NCI-H1417 treated with DMSO at 0.1 percent for 48 hours (cell line): ENCODE measurements at regions not wholly inside any gene's neighbourhood (a gene's known extent, or its start where the extent isn't known, plus 50 kb on each side); places are given as distances from the start of the nearest gene placed in this dataset.
A peak's percentile ranks its signal among the peaks of the same experiment; 100 is the strongest.

Experiments used
- DNase-seq: peaks from one replicate; lab custom pipeline; 2025; lab: John Stamatoyannopoulos, UW

GRCh38 chr9:99326917-99327189 is 104.8 kb downstream of the SEC61B start:
- no peak for DNase-seq

GRCh38 chr9:99327667-99328066 is 105.6 kb downstream of the SEC61B start:
- no peak for DNase-seq

GRCh38 chr9:99335280-99335679 is 113.2 kb downstream of the SEC61B start:
- DNase-seq: no peak

DNA sequence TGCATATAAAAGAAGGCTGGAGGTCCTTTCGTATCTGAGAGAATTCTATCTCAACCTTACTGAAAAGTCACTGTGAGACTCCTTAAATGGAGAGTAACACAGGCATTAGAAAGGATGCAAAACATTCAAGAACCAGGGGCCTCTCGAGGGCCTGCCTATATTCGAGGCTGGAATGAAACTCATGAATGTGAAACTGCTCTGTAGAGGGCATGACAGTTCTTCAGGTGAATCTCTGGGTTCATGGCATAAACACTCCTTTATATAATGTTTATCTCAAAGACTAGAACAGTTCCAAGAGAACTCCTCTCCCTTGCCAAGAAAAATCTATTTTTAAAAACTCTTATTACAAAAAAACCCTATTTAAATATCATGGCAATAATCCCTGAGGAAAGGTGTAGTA is 113.9 kb downstream of the SEC61B start:
- no peak for DNase-seq

DNA sequence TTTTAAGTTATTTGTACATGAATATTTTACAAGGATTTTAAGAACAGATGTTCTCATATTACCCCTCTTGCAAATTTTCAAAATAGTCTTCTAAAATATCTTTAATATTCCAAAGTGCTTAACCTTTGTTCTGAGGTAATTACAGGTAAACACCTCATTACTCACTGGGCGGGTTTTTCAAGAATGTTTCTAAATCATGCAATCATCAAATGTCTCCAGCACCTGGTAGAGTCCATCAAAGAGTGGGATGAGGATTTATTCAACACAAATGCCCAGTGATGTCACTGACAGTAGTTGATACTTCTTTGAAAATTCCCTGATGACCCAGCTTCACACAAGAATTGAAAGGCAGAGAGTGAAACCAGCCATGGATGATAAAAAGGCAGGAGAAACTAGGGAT is 114.4 kb downstream of the SEC61B start:
- DNase-seq: peak; percentile 8

- DNase-seq: no peak
These were observed 118.2 kb downstream of the SEC61B start for GRCh38 chr9:99340281-99340680.

- no peak for DNase-seq
These were observed 119.6 kb downstream of the SEC61B start for GRCh38 chr9:99341686-99342085.

DNA sequence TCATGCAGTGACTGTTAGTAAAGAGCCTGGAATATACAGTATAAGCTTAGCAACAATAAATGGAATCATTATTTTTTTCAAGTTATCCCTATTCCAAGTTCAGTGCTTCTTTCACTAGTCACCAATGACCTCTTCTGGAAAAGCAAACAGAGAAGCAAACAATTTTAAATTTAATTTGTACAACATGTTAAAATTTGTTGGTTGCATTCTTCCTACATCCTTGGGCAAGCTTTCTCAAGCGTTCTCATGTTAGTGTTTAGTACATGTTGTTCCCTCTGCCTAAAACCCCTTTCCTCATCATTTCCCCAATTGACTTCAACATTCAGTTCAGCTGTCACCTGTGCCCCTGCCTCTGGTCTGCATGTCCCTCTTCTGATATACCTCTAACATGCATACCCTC is 123.4 kb downstream of the SEC61B start:
- no peak for DNase-seq

DNA sequence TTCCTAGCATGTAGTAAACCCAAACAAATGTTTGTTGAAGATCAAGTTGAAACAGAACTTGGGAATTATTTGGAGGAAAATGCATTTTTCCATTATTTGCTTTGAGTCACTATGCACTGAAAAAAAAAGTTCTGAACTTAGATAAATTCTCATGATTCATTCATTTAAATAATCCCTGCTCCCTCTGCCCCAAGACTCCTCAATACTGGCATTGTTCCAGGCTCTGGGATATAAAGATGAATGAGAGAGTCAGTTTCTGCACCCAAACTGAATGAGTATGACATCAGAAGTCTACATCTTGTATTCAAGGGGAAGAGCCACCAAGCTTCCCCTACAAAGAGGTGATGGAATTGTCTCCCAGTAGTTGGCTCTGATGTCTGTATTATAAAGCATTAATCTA is 123.9 kb downstream of the SEC61B start:
- DNase-seq: no peak

- no peak for DNase-seq
These were observed 125.5 kb downstream of the SEC61B start for GRCh38 chr9:99347568-99347967.

GRCh38 chr9:99348289-99348688 is 126.2 kb downstream of the SEC61B start:
- no peak for DNase-seq

GRCh38 chr9:99349870-99350269 is 127.8 kb downstream of the SEC61B start:
- no peak for DNase-seq

GRCh38 chr9:99350461-99350860 is 128.4 kb downstream of the SEC61B start:
- no peak for DNase-seq

- DNase-seq: no peak
These were observed 129.6 kb downstream of the SEC61B start for GRCh38 chr9:99351647-99352046.

GRCh38 chr9:99352826-99353225 is 130.7 kb downstream of the SEC61B start:
- no peak for DNase-seq

DNA sequence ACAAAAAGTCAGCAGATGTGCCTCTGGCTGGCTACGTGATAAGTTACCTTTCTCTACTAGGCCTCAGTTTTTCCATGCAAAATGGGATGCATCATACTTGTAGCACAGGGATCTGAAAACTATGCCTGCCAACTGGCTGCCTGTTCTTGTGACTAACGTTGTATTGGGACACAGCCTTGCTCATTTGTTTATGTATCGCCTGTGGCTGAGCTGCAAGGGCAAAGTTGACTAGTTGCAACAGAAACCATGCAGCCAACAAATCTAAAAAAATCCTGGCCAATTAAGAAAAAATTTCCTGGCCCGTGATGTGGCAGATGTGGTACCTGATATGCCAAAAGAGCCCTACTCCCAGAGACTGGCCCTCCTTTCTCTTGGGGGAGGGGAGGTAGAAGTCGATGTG is 131.3 kb downstream of the SEC61B start:
- DNase-seq: no peak

- no peak for DNase-seq
These were observed 132.0 kb downstream of the SEC61B start for GRCh38 chr9:99354104-99354503.

GRCh38 chr9:99356512-99356971 is 134.5 kb downstream of the SEC61B start:
- DNase-seq: no peak

- DNase-seq: no peak
These were observed 135.5 kb downstream of the SEC61B start for GRCh38 chr9:99357575-99357974.

DNA sequence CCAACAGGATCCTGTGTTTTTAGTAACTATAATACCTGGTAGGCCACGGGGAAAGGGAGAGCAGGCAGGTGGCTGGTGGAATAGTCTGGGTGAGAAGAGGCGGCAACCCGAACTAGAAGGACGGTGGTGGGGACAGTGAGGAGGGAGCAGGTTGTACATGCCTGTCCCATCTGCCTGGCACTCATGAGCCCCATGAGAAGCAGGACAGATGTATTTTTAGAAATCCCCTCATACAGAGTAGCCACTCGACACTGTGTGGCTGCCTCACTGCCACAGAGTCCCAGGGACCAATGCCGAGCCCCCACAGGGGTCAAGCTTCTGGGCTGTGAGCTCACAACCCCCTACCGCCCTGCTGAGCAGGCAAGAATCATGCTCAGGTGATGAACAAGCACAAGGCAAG is 136.6 kb downstream of the SEC61B start:
- no peak for DNase-seq

DNA sequence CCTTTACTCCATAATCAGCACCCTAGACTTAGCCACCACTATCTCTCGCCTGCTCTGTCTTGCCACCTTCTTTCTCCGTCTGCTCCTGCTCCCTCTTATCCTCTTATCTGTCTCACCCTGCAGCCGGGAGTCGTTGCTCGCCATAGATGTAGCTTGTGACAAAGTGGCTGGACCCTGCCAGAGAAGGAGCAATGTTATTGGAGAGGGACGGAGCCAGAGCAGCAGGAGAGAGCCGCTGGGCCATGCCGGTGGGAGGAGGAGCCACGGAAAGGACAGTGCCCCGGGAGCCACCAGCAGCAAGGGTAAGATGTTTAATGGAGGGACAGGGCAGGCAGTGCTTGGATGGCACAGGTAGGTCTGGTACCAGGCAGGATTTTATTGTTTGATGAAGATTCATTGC is 137.3 kb downstream of the SEC61B start:
- no peak for DNase-seq

DNA sequence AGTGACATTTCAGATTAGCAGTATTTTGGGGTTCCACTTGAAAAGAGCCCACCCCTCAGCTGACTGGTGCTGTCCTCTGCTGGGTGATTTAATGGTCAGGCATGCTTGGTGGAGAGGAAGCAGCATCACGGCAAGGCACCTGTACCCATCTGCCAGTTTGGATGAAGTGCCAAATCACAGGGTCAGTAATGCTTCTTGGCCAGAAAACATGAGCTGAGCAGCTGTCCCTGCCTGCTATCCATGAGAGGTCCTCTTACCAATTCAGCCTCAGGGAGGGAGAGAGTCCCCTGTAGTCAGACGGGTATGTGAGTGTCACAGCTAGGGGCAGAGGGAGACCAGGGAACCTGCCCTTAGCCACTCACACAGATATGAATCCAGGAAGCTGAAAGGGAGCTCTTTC is 137.9 kb downstream of the SEC61B start:
- DNase-seq: no peak

- no peak for DNase-seq
These were observed 139.7 kb downstream of the SEC61B start for GRCh38 chr9:99361817-99362216.

DNA sequence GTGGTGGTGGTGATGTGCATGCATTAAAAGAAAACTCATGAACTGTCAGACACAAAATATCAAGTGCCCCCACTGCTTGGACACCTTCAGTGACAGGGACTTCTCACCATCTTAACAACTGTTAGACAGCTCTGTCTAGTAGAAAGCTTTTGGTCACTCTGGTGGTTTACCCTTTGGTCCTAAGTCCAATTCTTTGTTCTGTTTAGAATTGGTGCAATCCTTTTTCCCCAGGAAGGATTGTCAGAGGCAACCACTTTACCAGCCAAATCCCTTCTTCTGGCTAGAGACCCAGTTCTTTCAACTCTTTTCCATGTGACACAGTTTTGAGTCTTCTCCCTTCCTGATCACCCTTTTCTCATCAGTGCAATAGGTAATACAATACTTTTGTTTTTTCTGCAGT is 140.2 kb downstream of the SEC61B start:
- DNase-seq: no peak

DNA sequence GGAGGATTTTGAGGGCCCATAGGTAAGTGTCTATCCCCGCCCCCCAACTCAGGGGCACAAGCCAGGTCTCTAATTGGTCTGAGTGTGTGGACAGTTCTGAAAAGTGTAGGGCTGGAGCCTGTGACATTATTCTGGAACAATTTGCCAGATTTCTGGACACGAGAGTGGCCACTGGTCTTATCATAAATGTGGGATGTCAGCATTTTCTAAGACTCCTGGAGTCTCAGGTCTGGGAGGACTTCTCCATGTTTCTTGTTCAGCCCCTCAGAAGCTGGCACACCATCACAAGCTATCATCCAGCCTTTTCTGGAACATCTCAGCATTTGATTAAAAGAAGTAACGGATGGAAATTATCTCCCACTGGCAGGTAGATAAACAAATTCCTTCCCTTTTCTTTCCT is 141.4 kb downstream of the SEC61B start:
- no peak for DNase-seq
